ENCODE measurements at regions not wholly inside any gene's neighbourhood (a gene's known extent, or its start where the extent isn't known, plus 50 kb on each side); places are given as distances from the start of the nearest gene placed in this dataset.
"Not testable (repeated sequence)": the region's sequence is repeated elsewhere in the genome, so short reads cannot be mapped to it uniquely, and the experiment has no call there.

DNA sequence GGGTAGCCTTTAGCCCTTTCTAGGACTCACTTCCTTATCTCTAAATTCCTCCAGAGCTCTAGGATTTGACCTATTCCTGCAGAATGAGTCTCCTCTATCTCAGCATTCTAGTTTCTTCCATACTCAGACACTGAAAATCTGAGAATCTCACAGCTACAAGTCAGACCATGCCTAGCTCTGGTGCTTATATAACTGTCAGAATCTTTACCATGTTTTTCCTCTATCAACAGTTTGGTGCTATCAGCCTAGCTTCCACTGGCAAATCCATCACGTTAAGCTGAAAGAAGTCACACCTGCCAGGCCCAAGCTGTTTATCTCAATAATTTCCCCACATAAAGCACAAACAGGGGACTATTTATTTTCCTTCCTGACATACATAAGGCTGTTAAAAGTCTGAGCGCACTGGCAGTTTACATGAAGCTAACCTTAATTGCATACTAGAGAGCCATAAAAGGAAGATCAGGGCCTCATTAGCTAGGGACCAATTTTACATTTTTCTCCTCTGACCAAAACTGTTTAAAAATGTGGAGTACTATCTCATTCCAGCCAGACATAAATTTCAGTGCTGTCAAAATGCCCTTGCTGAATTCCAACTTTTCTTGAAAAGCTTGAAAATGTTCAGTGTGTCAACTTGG is 270.5 kb downstream of the C12orf75 start:
- Mint-ChIP-seq H3K36me3 (no peaks in the 10 kb centered on the region), H3K27ac (no peak overlapping the region), H3K4me1 (no peaks in the 10 kb centered on the region), H3K4me3 (no peak overlapping the region), H3K9me3 (peaks cover 0 to 11% (median 4%) of the 10 kb centered on the region in 11 donors), H3K27me3 (peaks cover 0 to 11% (median 9%) of the 10 kb centered on the region in 5 donors)
- Histone ChIP-seq H3K9me3 (ENCODE audit: control insufficient read depth in 2 of 3, low read length in 3 of 3) (no peaks in the 10 kb centered on the region), H3K36me3 (ENCODE audit: control insufficient read depth in 2 of 3, insufficient read depth in 3 of 3, low read length in 3 of 3) (no peaks in the 10 kb centered on the region), H3K4me3 (ENCODE audit: low read length) (no peak overlapping the region), H3K4me1 (ENCODE audit: control insufficient read depth in 2 of 2, insufficient read depth in 2 of 2, low read length in 2 of 2) (no peaks in the 10 kb centered on the region), H3K27me3 (ENCODE audit: control insufficient read depth in 2 of 2, insufficient read depth in 2 of 2, low read length in 2 of 2) (no peaks in the 10 kb centered on the region), H3K27ac (ENCODE audit: low read depth, low read length) (no peak overlapping the region)
- DNase-seq: no peak
- no peak for ATAC-seq
- ChIA-PET CTCF (no interaction called here), POLR2A (no interaction called here)
- intact Hi-C loops (cut with micrococcal nuclease): no loop called here

- POLR2A ChIA-PET; H3K4me3 ChIP-seq (ENCODE audit: low read length); H3K4me1 ChIP-seq (ENCODE audit: control insufficient read depth in 2 of 2, insufficient read depth in 2 of 2, low read length in 2 of 2); intact Hi-C loops (cut with micrococcal nuclease); ATAC-seq; H3K4me1 Mint-ChIP-seq; H3K27ac Mint-ChIP-seq; H3K36me3 ChIP-seq (ENCODE audit: control insufficient read depth in 2 of 3, insufficient read depth in 3 of 3, low read length in 3 of 3); DNase-seq; H3K9me3 Mint-ChIP-seq; H3K36me3 Mint-ChIP-seq; H3K9me3 ChIP-seq (ENCODE audit: control insufficient read depth in 2 of 3, low read length in 3 of 3); H3K4me3 Mint-ChIP-seq; CTCF ChIA-PET; H3K27me3 ChIP-seq (ENCODE audit: control insufficient read depth in 2 of 2, insufficient read depth in 2 of 2, low read length in 2 of 2); H3K27ac ChIP-seq (ENCODE audit: low read depth, low read length): not testable (repeated sequence)
- peaks cover 0 to 11% (median 7%) of the 10 kb centered on the region in 5 donors for H3K27me3 Mint-ChIP-seq
These were observed 271.8 kb downstream of the C12orf75 start for GRCh38 chr12:105602312-105602711.

DNA sequence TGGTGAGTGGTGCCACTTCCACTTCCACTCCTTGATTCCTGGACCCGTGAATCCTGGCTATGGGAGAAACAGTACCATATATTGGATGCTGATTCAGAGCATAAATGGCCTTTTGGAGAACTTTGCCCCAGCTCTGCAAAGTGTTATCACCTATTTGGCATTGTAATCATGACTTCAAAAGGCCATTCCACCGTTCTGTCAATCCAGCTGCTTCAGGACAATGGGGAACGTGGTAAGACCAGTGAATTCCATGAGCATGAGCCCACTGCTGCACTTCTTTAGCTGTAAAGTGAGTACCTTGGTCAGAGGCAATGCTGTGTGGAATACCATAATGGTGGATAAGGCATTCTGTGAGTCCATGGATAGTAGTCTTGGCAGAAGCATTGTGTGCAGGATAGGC is 273.8 kb downstream of the C12orf75 start:
- H3K27ac Mint-ChIP-seq; H3K36me3 ChIP-seq (ENCODE audit: control insufficient read depth in 2 of 3, insufficient read depth in 3 of 3, low read length in 3 of 3); H3K4me3 Mint-ChIP-seq; H3K27ac ChIP-seq (ENCODE audit: low read depth, low read length); H3K9me3 Mint-ChIP-seq; H3K36me3 Mint-ChIP-seq; H3K4me1 ChIP-seq (ENCODE audit: control insufficient read depth in 2 of 2, insufficient read depth in 2 of 2, low read length in 2 of 2); H3K4me3 ChIP-seq (ENCODE audit: low read length); POLR2A ChIA-PET; CTCF ChIA-PET; H3K9me3 ChIP-seq (ENCODE audit: control insufficient read depth in 2 of 3, low read length in 3 of 3); ATAC-seq; H3K4me1 Mint-ChIP-seq; intact Hi-C loops (cut with micrococcal nuclease); H3K27me3 ChIP-seq (ENCODE audit: control insufficient read depth in 2 of 2, insufficient read depth in 2 of 2, low read length in 2 of 2); DNase-seq: not testable (repeated sequence)
- H3K27me3 Mint-ChIP-seq: peaks cover 0 to 11% (median 5%) of the 10 kb centered on the region in 5 donors

DNA sequence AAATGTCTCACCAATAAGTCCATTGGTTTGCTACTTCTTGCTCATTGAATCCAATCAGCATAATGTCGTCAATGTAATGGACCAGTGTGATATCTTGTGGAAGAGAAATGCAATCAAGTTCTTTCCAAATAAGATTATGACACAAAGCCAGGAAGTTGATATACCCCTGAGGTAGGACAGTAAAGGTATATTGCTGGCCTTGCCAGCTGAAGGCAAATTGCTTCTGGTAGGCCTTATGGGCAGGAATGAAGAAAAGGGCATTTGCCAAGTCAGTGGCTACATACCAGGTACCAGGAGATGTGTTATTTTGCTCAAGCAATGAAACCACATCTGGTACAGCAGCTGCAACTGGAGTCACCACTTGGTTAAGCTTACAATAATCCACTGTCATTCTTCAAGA is 276.1 kb downstream of the C12orf75 start:
- H3K4me1 ChIP-seq (ENCODE audit: control insufficient read depth in 2 of 2, insufficient read depth in 2 of 2, low read length in 2 of 2); ATAC-seq; H3K27ac ChIP-seq (ENCODE audit: low read depth, low read length); CTCF ChIA-PET; DNase-seq; H3K36me3 ChIP-seq (ENCODE audit: control insufficient read depth in 2 of 3, insufficient read depth in 3 of 3, low read length in 3 of 3); H3K27ac Mint-ChIP-seq; H3K27me3 Mint-ChIP-seq; H3K4me1 Mint-ChIP-seq; H3K27me3 ChIP-seq (ENCODE audit: control insufficient read depth in 2 of 2, insufficient read depth in 2 of 2, low read length in 2 of 2); H3K9me3 Mint-ChIP-seq; intact Hi-C loops (cut with micrococcal nuclease); H3K4me3 ChIP-seq (ENCODE audit: low read length); POLR2A ChIA-PET; H3K36me3 Mint-ChIP-seq; H3K4me3 Mint-ChIP-seq; H3K9me3 ChIP-seq (ENCODE audit: control insufficient read depth in 2 of 3, low read length in 3 of 3): not testable (repeated sequence)

DNA sequence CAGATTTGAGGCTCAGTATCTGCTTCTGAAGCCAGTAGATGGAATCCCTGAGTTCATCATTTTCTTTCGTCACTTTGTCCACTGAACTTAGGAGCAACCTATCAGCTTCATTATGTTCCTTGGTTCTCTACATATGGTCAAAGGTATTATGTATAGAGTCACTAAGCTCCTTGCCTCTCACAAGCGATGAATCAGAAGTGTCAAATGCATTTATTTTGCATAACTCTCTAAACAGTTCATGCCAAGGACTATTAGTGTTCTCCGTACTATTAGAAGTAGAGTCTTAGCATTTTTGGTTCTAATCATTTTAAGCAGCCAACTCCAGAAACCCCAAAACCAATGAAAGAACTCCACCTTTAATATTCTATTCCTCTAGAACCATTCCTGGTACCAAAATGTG is 278.5 kb downstream of the C12orf75 start:
- intact Hi-C loops (cut with micrococcal nuclease); POLR2A ChIA-PET; CTCF ChIA-PET; H3K4me3 Mint-ChIP-seq; H3K4me3 ChIP-seq (ENCODE audit: low read length); H3K27me3 Mint-ChIP-seq; H3K27me3 ChIP-seq (ENCODE audit: control insufficient read depth in 2 of 2, insufficient read depth in 2 of 2, low read length in 2 of 2); ATAC-seq; H3K4me1 Mint-ChIP-seq; H3K4me1 ChIP-seq (ENCODE audit: control insufficient read depth in 2 of 2, insufficient read depth in 2 of 2, low read length in 2 of 2); DNase-seq; H3K36me3 ChIP-seq (ENCODE audit: control insufficient read depth in 2 of 3, insufficient read depth in 3 of 3, low read length in 3 of 3); H3K36me3 Mint-ChIP-seq; H3K9me3 Mint-ChIP-seq; H3K27ac ChIP-seq (ENCODE audit: low read depth, low read length); H3K9me3 ChIP-seq (ENCODE audit: control insufficient read depth in 2 of 3, low read length in 3 of 3); H3K27ac Mint-ChIP-seq: not testable (repeated sequence)

DNA sequence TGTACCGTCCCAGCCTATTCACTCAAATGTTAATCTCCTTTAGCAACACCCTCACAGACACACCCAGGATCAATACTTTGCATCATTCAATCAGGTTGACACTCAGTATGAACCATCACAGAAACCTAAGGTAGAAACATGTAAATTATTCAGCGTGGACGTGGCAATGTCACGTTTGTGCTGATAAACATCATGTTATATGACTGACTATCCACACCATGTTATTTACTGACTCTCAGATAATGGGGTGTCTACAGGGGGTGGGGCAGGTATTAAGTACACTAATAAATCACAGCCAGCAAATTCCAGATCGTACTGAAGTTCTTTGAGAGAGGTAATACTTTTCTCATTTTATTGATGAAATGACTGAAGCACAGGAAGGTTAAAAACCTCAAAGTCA is 280.0 kb downstream of the C12orf75 start:
- Mint-ChIP-seq H3K4me3 (no peak overlapping the region), H3K36me3 (no peaks in the 10 kb centered on the region), H3K9me3 (peaks cover 0 to 4% (median 0%) of the 10 kb centered on the region in 11 donors), H3K27ac (no peak overlapping the region), H3K4me1 (no peaks in the 10 kb centered on the region), H3K27me3 (peaks cover 0 to 9% (median 0%) of the 10 kb centered on the region in 5 donors)
- ChIA-PET CTCF (no interaction called here), POLR2A (no interaction called here)
- H3K27ac ChIP-seq (ENCODE audit: low read depth, low read length): no peak overlapping the region
- no peak overlapping the region for H3K4me3 ChIP-seq (ENCODE audit: low read length)
- ATAC-seq (no peak), DNase-seq (no peak)
- no peaks in the 10 kb centered on the region for H3K27me3 ChIP-seq (ENCODE audit: control insufficient read depth in 2 of 2, insufficient read depth in 2 of 2, low read length in 2 of 2)
- no peaks in the 10 kb centered on the region for H3K36me3 ChIP-seq (ENCODE audit: control insufficient read depth in 2 of 3, insufficient read depth in 3 of 3, low read length in 3 of 3)
- no peaks in the 10 kb centered on the region for H3K9me3 ChIP-seq (ENCODE audit: control insufficient read depth in 2 of 3, low read length in 3 of 3)
- intact Hi-C loops (cut with micrococcal nuclease): no loop called here
- H3K4me1 ChIP-seq (ENCODE audit: control insufficient read depth in 2 of 2, insufficient read depth in 2 of 2, low read length in 2 of 2): no peaks in the 10 kb centered on the region

GRCh38 chr12:105611340-105611739 is 280.8 kb downstream of the C12orf75 start:
- ChIA-PET POLR2A (no interaction called here), CTCF (no interaction called here)
- Histone ChIP-seq H3K36me3 (ENCODE audit: control insufficient read depth in 2 of 3, insufficient read depth in 3 of 3, low read length in 3 of 3) (no peaks in the 10 kb centered on the region), H3K27me3 (ENCODE audit: control insufficient read depth in 2 of 2, insufficient read depth in 2 of 2, low read length in 2 of 2) (no peaks in the 10 kb centered on the region), H3K4me1 (ENCODE audit: control insufficient read depth in 2 of 2, insufficient read depth in 2 of 2, low read length in 2 of 2) (no peaks in the 10 kb centered on the region), H3K4me3 (ENCODE audit: low read length) (no peak overlapping the region), H3K27ac (ENCODE audit: low read depth, low read length) (no peak overlapping the region), H3K9me3 (ENCODE audit: control insufficient read depth in 2 of 3, low read length in 3 of 3) (no peaks in the 10 kb centered on the region)
- peaks cover 0 to 4% (median 0%) of the 10 kb centered on the region in 11 donors for H3K9me3 Mint-ChIP-seq
- no peaks in the 10 kb centered on the region for H3K36me3 Mint-ChIP-seq
- no peak overlapping the region for H3K27ac Mint-ChIP-seq
- ATAC-seq: no peak
- DNase-seq: no peak
- intact Hi-C loops (cut with micrococcal nuclease): no loop called here
- no peaks in the 10 kb centered on the region for H3K4me1 Mint-ChIP-seq
- no peak overlapping the region for H3K4me3 Mint-ChIP-seq
- peaks cover 0 to 9% (median 2%) of the 10 kb centered on the region in 5 donors for H3K27me3 Mint-ChIP-seq

All from naive thymus-derived CD4-positive, alpha-beta T cell (primary cell).